ENCODE measurements at regions not wholly inside any gene's neighbourhood (a gene's known extent, or its start where the extent isn't known, plus 50 kb on each side); places are given as distances from the start of the nearest gene placed in this dataset.

- no peak for TF ChIP-seq EZH2 (IDR thresholded peaks at IDR 0.05; ENCODE audit: insufficient read depth, poor library complexity, severe bottlenecking)
- TF ChIP-seq EZH2phosphoT487 (IDR thresholded peaks at IDR 0.05; ENCODE audit: insufficient read depth, low read depth), result no peak
Measured at GRCh38 chr3:7927864-7928263, 573.8 kb upstream of the LMCD1 start.

Measured in GM23248 (cell line).